HG02588 (cell line): ENCODE measurements at regions not wholly inside any gene's neighbourhood (a gene's known extent, or its start where the extent isn't known, plus 50 kb on each side); places are given as distances from the start of the nearest gene placed in this dataset.
"Not testable (repeated sequence)": the region's sequence is repeated elsewhere in the genome, so short reads cannot be mapped to it uniquely, and the experiment has no call there.

ENCODE experiments used
- ATAC-seq: cut with Tn5 transposase; IDR thresholded peaks from one replicate; pipeline ENCODE4 v1.9.1; 2021; ENCODE audit warnings: mild to moderate bottlenecking, moderate library complexity; ENCODE audit not compliant: unreplicated experiment

DNA sequence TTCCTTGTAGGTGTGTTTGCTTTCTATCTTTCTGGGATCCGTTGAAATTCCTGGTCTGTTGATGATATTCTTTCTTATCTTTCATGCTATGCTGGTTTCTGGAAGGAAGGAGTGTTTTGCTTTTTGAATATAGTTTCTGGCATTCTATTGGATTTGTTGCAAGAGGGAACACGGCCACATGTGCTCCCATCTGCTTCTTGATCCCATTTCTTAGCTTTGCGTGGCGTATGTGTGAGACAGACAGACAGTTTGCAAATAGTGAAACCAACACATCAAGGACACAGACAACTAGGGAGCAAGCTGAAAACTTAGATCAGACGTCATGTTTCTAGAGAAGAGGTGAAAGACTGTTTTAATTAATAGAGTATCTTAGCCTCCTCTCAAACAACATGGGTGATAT is 261.9 kb upstream of the PUDP start:
- ATAC-seq, result no peak

DNA sequence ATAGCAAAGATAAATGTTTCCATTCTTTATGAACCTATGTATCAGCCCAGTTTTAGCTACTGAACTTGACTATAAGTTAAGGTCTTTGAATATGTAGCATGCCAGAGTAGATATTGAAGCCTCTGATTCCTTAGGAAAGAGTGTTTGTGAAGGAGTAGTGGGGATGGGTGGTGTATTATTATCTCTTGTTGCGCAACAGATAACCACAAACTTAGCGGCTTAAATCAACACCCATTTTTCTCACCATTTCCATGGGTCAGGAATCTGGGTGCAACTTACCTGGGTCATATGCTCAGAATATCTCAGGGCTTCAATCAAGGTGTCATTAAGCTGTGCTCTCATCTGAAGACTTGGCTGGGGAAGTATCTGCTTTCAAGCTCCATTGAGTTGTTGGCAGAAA is 251.4 kb upstream of the PUDP start:
- ATAC-seq, result no peak

DNA sequence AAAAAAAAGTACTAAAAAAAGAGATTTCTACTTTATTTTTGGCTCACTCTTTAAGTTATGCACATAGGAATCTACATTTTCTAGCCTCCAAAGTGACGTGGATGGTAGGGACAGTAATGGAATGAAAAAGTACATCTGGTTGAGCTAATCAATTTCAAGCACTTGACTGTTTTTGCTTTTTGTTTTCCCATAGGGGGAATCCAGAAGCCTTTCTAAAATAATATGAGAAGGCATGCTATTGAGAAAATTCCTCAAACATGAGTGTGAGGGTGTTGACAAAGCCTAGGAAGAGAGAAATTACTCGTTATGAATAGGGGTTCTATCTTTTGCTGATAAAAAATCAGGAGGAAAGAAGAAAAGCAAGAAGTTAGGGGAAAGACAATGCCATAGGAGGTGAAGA is 242.5 kb upstream of the PUDP start:
- no peak for ATAC-seq

DNA sequence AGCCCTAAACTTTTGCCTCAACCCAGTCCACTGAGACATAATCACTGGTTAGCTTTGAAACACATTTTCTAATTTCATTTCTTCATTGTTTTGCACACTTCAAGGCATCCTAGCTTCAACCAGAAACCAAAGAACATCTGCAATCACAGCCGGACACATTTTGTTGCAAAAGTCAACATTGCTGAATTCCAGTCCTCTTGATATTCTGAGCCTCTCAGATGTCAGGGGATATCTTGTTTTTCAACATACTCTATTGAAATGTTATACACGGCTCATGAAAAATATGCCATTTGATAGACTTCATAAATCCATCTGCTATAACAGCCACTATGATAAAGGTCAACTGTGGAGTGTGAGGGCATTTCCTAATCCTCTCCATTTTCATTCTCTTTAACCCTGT is 241.6 kb upstream of the PUDP start:
- ATAC-seq, result no peak

DNA sequence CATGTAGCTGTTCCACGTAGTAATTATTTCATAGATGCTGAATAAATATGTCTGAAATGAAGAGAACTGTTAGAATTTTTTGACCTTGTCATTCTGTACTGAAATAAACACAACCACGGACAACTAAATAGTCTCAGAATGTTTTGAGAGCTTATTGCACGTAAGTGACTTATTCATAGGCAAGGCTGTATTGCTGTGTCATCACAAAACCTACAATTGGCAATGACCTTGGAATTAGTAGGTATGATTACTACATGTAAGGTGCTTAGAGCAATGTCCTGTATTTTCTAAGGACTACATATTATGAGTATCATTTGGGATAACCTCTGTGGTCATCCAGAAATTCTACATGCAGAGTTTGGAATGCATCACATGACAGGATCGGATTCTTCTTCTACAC is 237.2 kb upstream of the PUDP start:
- no peak for ATAC-seq

DNA sequence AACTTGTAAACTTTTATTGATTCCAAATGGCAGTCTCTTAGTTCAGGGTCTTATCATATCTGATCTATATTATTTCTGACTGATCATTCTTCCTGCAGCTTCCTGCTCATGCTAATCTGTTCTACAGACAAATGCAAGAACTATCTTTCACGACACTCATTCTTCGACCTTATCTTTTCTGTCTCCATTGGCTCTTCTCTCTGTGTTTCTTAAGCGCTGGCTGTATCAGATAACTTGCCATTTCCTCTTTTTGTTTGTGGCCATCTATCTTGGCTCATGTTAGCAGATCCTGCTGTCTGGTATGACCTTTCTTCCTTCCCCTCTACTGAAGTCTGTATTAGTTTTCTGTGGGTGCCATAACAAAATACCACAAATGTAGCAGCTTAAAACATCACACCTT is 230.5 kb upstream of the PUDP start:
- no peak for ATAC-seq

DNA sequence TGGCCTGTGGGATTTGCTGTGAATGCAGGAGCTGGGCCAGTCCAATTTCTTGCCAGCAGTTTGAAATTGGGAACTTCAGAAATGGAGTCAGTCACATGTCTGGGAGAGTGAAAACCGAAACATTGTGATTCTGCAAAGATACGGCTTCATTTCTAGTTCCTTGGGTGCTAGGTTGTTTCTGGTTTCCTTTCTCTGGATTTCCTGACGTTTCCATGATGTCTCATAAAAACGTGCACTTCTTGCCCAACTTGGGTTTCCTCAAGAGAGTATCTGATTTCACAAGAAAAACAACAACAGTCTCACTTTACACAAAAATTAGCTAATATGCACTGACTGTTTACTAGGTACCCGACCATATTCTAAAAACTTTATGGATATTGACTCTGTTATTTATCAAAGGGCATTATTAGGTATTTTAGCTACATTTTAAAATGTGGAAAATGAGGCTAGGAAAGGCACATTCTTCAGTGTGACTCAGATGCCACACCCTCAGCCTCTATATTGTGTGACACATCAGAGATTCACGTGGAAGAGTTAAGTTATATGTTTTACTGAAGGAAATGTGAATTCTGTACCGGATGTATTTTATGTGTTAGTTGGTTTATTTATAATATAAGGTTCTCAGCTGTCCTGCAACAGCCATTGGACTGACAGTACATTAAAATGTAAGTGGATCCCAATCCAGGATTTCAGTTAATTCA is 225.0 kb upstream of the PUDP start:
- ATAC-seq, result no peak

DNA sequence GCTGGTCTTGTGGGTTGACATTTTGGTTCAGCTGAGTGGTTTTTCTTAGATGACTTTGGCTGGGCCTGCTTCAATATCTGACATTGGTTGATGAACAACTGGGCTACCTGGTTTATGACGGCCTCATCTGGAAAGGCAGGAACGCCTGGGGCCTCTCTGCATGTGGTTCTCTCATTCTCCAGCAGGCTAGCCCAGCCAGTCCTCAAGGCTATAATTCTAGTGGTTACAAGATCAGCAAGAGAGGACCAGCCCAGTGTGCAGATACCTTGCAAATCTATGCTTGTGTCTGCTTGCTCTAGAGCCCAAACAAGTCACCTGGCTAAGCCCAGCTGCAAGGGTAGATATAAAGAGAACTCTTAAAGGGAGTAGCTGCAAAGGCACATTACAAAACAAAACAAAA is 214.2 kb upstream of the PUDP start:
- ATAC-seq, result no peak

DNA sequence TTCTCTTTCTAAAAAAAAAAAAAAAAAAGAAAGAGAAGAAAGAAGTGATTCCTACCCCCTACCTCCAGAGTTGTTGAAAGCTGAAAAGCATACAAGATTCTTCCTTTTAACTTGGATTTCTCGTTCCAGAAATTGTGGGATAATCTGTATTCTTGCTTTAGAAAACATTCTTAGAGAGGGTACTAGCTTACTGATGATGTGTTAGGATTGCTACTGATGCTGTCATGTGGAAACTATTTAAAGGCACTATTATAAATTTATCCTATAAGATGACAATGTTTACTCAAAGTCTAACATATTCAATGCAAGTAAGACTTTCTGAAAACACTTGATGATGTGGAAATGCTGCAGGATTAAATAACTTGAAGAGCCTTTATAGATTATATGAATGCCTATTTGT is 204.0 kb upstream of the PUDP start:
- no peak for ATAC-seq

DNA sequence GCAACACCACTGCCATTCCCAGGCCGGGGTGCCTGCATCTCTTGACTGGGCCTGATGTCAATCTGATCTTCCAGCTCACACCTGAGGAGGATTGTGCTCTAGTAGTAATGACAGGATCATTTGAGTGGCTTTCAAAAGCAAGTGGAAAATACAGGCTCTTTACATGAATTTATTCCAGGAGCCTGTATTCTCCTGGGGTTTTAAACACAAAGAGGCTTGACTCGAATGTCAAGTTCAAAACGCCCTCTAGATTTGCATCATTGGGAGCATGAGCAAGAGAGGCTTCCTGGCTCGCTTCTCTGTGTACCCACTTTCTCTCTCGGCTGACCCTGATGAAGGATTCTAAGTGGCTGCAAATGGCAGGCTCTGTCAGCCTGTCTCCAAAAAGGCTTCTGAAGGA is 199.5 kb upstream of the PUDP start:
- ATAC-seq, result no peak

DNA sequence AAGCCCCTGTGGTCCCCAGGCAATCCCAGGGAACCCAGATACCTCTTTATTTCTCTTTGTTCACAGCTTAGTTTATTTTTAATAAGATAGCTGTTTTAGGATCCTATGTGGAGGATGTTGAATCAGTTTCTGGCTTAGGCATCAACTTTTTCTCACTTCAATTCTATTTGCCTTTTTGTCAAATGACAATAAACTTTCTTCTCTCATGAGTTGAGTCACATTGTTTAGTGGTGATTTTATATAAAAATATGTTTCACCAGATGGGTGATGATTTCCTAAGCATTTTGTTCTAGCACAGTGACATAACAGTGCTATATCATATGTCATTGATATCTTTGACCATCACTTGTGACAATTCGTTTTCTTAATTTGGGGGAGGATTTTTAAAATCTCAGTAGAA is 198.1 kb upstream of the PUDP start:
- no peak for ATAC-seq

DNA sequence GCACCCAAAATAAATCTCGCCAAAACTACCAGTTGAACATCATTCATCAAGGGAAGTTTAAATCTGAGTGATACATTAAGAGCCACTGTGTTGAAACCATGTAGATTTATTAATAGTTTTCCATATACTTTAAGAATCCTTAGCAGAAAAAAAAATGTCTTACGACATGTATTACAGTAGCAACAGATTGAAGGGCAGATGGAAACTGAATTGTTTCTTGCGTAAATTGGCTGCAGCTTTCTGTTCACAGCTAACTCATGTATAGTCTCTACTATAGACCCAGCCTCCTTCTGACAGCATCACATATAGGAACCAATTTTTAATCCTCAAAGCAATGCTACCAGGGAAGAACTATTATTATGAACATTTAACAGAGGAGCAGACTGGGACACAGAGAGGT is 195.2 kb upstream of the PUDP start:
- no peak for ATAC-seq

DNA sequence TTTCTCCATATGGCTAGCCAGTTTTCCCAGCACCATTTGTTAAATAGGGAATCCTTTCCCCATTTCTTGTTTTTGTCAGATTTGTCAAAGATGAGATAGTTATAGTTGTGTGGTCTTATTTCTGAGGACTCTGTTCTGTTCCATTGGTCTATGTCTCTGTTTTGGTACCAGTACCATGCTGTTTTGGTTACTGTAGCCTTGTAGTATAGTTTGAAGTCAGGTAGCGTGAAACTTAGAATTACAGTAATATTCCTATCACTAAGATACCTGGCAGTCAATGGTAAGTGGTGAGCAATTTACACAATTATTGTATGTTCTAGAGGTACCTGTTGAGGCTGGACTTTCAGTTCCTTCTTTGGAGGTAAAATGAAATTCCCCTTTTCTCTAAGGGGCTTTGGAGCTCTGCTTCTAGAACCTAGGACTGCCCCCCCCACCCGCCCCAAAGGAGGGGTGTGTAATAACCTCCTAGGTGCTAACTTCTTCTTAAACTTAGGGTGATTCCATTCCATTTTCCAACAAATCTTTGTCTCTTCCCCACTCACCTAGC is 187.9 kb upstream of the PUDP start:
- not testable (repeated sequence) for ATAC-seq

DNA sequence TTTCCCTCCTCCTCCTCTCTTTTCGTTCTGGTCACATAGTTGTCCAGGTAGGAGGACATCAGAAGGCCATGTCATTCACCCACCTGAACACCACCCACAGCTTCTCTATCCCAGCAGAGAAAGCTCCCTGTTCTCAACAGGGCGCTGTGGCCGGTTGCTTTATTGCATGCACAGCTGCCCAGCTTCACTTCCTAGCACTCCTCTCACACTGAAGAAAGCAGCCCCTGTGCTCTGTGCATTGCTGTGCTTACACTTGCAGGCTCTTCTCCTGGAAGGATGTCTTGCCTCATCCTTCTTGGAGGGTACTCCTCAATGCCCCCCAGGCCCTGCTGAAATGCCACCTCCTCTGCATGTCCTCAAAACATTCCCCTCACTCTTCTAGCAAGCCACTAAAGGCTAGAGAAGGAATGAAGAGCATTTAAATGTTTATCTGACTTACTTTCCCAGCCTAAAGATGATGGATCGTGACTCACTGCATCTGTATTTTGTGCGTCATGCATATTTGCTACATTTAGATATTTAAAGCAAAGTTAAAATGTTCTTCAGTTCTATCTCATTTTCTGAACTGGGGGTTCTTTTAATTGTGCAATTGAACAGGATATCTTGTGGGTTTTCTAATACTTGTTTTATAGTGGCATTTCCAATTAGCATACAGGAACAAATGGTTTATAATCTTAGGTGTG is 186.4 kb upstream of the PUDP start:
- ATAC-seq, result no peak

DNA sequence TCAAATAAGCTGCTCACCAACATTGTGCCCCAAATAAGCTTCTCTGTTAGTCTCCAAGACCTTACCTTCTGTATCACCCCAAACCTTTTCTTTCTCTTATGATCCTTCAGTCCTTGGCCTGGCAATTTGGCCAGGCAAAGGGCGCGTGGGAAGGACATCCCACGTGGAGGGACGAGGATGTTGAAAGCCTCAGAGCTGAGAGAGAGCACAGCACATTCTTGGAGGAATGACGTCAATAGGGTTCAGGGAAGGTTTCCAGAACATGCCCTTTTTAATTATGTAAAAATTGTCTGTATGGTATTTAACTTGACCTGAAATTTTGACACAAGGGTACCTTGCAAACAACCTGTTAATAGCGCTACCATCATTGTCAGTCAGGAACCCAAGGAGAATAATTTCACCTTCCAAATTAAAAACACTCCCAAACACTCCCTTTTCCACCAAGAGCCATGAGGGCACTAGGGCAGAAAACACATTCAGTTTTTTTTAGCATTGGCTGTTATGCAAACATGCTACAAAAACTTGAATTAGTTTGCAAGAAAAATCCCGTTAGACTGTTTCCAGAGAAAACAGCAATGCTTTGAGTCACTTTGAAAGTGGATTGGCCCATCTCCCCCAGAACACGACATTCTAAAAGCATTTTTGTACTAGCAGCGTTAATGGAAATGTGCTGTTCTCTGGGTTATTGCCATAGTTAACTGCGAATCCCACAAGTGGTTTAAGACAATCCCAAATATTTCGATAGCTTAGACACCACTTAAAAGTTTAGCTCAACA is 183.2 kb upstream of the PUDP start:
- no peak for ATAC-seq

DNA sequence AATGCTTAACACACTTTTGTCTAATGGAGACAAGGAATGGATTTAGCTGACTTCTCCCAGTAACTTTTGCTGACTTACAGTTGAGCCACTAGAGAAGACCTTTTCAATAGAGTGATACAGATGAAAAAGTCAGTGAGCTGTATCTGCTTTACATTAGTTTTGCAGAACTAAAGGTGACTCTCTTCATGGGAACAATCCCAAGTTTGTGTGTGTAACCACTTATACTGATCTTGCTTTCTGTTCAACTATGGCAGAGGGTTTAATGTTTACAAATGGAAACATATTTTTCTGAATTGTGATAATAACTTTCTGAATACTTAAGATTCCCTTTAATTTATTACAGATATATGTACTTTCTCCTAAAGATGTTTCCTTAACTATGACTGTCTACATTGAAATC is 182.6 kb upstream of the PUDP start:
- ATAC-seq, result no peak

DNA sequence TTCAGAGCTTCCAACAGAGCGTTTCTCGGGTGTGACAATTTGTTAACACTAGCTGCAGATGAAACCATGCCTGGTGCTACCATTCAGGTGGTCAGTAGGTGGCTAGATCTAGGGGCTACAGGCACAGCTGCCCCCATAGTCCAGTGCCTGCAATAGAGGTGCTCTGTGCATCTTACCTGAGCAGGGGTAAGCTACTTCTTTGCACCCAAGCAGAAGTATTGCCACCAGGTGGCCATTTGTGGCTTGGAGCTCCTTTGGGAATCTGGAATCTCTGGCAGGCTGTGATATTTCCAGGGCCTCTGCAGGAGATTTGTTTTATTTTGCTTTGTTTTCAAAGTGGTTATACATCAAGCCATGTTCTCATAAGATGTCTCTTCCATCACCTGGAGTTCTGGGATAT is 170.7 kb upstream of the PUDP start:
- ATAC-seq, result no peak

DNA sequence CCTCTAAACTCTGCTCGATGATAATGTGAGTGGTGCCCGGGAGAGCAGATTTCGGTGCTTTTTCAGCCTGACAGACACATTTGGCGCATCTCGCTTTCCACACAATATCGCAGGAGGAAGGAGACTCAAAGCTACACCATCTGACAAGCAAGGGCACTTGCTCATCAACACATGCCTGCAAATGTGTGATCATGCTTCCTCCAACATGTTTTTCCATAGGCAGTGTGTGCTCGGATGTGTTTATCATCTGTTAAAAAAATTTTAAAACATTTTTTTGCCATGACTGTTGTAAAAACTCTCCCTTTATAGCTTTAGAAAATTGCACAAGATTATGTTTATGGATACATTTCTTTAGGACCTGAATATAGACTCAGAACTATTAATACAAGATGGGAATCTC is 170.3 kb upstream of the PUDP start:
- ATAC-seq, result no peak

DNA sequence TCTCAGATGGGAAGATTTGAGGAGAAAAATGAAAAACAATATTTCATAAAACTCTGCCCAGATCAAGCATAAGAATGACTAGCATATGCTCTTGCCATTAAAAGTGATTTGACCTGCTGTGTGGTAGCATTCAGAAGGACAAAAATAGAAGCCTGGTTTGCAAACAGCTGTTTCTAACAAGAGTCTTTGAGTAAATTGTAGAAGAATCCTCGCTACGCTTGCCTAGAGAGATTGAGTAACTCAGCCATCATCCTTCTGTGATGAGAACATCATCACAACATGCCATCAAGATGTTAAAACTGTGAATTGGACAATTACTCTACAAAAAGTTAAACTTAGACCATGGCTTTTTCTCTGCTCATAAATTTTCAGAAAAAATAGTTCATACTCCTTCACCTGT is 168.9 kb upstream of the PUDP start:
- ATAC-seq, result no peak

DNA sequence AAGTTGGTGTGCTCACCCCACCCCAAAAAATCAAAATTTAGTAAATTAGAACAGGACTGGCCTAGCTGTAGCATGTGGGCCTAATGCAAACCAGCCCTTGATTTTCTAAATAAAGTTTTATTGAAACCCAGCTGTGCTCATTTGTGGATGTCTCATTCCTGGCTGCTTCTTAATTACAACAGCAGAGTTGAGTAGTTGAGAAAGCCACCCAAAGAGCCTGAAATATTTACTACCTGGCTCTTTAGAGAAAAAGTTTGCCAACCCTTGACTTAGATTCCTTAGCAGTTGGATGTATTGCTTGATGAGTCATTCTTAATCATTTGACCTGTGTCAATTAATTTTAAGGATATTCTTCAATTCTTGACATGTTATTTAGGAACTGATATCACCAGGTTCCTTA is 168.3 kb upstream of the PUDP start:
- ATAC-seq, result no peak

DNA sequence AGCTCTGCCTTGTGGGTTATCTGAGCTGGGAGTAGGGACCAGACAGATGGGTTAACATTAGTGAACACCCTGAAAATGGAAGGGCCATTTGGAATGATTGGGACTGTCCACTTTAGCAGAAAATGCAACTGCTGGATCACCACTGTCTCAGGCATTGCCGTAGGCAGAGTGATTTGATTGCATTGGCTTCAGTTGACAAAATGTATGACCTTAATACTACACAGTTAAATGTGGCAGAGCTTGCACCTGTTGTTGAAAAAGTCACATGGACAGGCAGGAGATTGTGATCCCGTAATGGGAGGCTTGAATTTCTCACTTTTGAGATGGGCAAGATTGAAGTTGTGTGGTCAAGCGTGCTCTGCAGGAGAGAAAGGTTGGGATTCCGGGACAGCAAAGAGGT is 166.5 kb upstream of the PUDP start:
- no peak for ATAC-seq

DNA sequence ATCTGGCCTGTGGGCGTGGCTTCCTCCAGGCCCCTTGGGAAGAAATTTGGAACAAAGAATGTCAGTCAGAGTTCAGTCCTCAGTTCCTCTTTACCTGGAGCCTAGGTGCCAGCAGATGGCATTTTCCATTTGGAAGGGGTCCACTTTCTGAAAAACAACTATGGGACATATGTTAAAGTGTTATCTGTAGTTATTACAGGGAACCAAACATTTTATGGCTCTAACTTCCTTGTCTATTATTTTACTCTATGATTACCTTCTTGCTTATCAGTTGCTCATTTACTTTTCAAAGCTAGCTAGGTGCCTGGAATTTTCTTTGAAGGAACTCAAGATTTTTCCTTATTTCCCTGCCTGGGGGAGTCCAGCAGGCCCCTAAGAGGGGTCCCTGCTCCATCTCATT is 159.8 kb upstream of the PUDP start:
- ATAC-seq, result no peak
